Medulla oblongata (tissue), 1 donor: ENCODE measurements at regions not wholly inside any gene's neighbourhood (a gene's known extent, or its start where the extent isn't known, plus 50 kb on each side); places are given as distances from the start of the nearest gene placed in this dataset.

Source experiments
- DNase-seq: peaks from one replicate; pipeline ENCODE4 v3.0.0-alpha.2; 2015; ENCODE audit errors: extremely low spot score

- DNase-seq, result no peak
Observed at GRCh38 chr2:71891719-71892422, 255.8 kb downstream of the CYP26B1 start.

- DNase-seq, result no peak
Observed at GRCh38 chr2:71891155-71891554, 256.5 kb downstream of the CYP26B1 start.

- DNase-seq, result no peak
Observed at GRCh38 chr2:71889759-71890684, 257.6 kb downstream of the CYP26B1 start.

- no peak for DNase-seq
Observed at GRCh38 chr2:71888751-71889445, 258.8 kb downstream of the CYP26B1 start.

GRCh38 chr2:71887196-71887595 lies 260.5 kb downstream of the CYP26B1 start:
- no peak for DNase-seq

GRCh38 chr2:71886241-71886640 lies 261.4 kb downstream of the CYP26B1 start:
- DNase-seq, result no peak

GRCh38 chr2:71884303-71885042 lies 263.2 kb downstream of the CYP26B1 start:
- no peak for DNase-seq

GRCh38 chr2:71882949-71883472 lies 264.7 kb downstream of the CYP26B1 start:
- peak; percentile 29 for DNase-seq

- no peak for DNase-seq
Observed at GRCh38 chr2:71882236-71882946, 265.3 kb downstream of the CYP26B1 start.

GRCh38 chr2:71880846-71881610 lies 266.6 kb downstream of the CYP26B1 start:
- DNase-seq, result no peak

- no peak for DNase-seq
Observed at GRCh38 chr2:71880287-71880686, 267.4 kb downstream of the CYP26B1 start.

- no peak for DNase-seq
Observed at GRCh38 chr2:71879509-71880184, 268.0 kb downstream of the CYP26B1 start.

GRCh38 chr2:71878626-71879508 lies 268.8 kb downstream of the CYP26B1 start:
- DNase-seq, result no peak

GRCh38 chr2:71877636-71878035 lies 270.0 kb downstream of the CYP26B1 start:
- DNase-seq, result no peak

GRCh38 chr2:71876542-71877451 lies 270.9 kb downstream of the CYP26B1 start:
- no peak for DNase-seq

GRCh38 chr2:71872466-71873051 lies 275.1 kb downstream of the CYP26B1 start:
- DNase-seq, result no peak
